Mesendoderm (in vitro differentiated cells): ENCODE measurements at regions not wholly inside any gene's neighbourhood (a gene's known extent, or its start where the extent isn't known, plus 50 kb on each side); places are given as distances from the start of the nearest gene placed in this dataset.

Source experiments
- DNase-seq: peaks from one replicate; pipeline ENCODE4 v3.0.0; 2013
- H2AK5ac ChIP-seq: 2 replicates; pipeline ENCODE4 v1.6.1; 2013; ENCODE audit warnings: low read length, inconsistent platforms
- H2BK120ac ChIP-seq: 2 replicates; pipeline ENCODE4 v1.6.1; 2013; ENCODE audit warnings: low read depth, mild to moderate bottlenecking, low read length, moderate library complexity, mixed read lengths
- H2BK15ac ChIP-seq: replicated peaks from 2 replicates; pipeline ENCODE4 v1.6.1; 2013; ENCODE audit warnings: low read depth, mild to moderate bottlenecking, moderate library complexity
- H2BK5ac ChIP-seq: 2 replicates; pipeline ENCODE4 v1.6.1; 2013; ENCODE audit warnings: low read length, inconsistent platforms
- H3K18ac ChIP-seq: 2 replicates; pipeline ENCODE4 v1.6.1; 2013; ENCODE audit warnings: mild to moderate bottlenecking, low read length, mixed read lengths
- H3K23ac ChIP-seq: one replicate; pipeline ENCODE4 v1.6.1; 2013; ENCODE audit warnings: low read length
- H3K27ac ChIP-seq: 2 replicates; pipeline ENCODE4 v1.5.1; 2013; ENCODE audit warnings: low read depth, mild to moderate bottlenecking, inconsistent platforms, low read length, moderate library complexity
- H3K27me3 ChIP-seq: 2 replicates; pipeline ENCODE4 v1.6.1; 2013; ENCODE audit warnings: low read length, control low read depth, mild to moderate bottlenecking, inconsistent platforms; ENCODE audit not compliant: insufficient read depth, poor library complexity
- H3K36me3 ChIP-seq: 2 replicates; pipeline ENCODE4 v1.6.1; 2013; ENCODE audit warnings: low read length, inconsistent platforms; ENCODE audit not compliant: control insufficient read depth, insufficient read depth
- H3K4ac ChIP-seq: one replicate; pipeline ENCODE4 v1.6.1; 2013; ENCODE audit warnings: low read depth, mild to moderate bottlenecking, low read length, moderate library complexity
- H3K4me1 ChIP-seq: 2 replicates; pipeline ENCODE4 v1.6.1; 2013; ENCODE audit warnings: low read depth, low read length, inconsistent platforms; ENCODE audit not compliant: control insufficient read depth
- H3K4me2 ChIP-seq: 2 replicates; pipeline ENCODE4 v1.6.1; 2013; ENCODE audit warnings: low read length
- H3K4me3 ChIP-seq: 2 replicates; pipeline ENCODE4 v1.5.1; 2013; ENCODE audit warnings: mild to moderate bottlenecking, low read length
- H3K56ac ChIP-seq: one replicate; pipeline ENCODE4 v1.6.1; 2013; ENCODE audit warnings: low read length
- H3K79me1 ChIP-seq: 2 replicates; pipeline ENCODE4 v1.6.1; 2013; ENCODE audit warnings: low read length, inconsistent platforms
- H3K79me2 ChIP-seq: 2 replicates; pipeline ENCODE4 v1.6.1; 2013; ENCODE audit warnings: mild to moderate bottlenecking, low read length; ENCODE audit not compliant: control insufficient read depth, insufficient read depth
- H3K9ac ChIP-seq: 2 replicates; pipeline ENCODE4 v1.6.1; 2013; ENCODE audit warnings: low read length, inconsistent platforms
- H4K5ac ChIP-seq: one replicate; pipeline ENCODE4 v1.6.1; 2013; ENCODE audit warnings: low read length
- H4K8ac ChIP-seq: one replicate; pipeline ENCODE4 v1.6.1; 2013; ENCODE audit warnings: low read depth, mild to moderate bottlenecking, control low read depth, low read length, moderate library complexity
- WGBS: extraction: QIAGEN DNeasy Blood & Tissue Kit; methylation state at CpG from one replicate; pipeline ENCODE4 v1.1.7; 2013; ENCODE audit warnings: low lambda C conversion rate, missing lambda C conversion rate; ENCODE audit not compliant: insufficient coverage; ENCODE audit errors: extremely low coverage; 5-methylcytosine and 5-hydroxymethylcytosine counted together

DNA sequence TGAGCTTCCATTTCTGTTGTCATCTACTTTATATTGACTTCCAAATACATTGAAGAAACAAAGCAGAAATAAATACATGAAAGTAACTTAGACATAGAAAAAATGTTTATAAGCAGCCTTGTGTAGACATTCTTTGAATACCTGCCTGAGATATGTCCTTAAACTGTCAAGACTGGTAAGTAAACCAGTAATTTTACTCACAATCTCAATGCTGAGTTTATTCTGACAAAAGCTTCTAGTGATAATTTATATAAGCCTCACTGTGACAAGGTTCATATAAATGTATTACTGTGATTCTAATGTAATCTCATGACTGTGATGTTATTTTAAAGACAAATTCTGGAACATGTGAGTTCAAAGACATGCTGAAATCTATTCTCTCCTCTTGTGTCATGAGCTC, 516.7 kb upstream of the B3GALT2 start:
- Histone ChIP-seq H3K18ac (no peak overlapping the region), H4K5ac (no peak overlapping the region), H4K8ac (no peak overlapping the region), H2AK5ac (no peak overlapping the region), H2BK15ac (no peak overlapping the region), H3K23ac (no peak overlapping the region), H3K79me2 (no peaks in the 10 kb centered on the region), H3K4me2 (no peak overlapping the region), H3K36me3 (no peaks in the 10 kb centered on the region), H3K9ac (no peak overlapping the region), H3K27ac (no peak overlapping the region), H3K4me3 (no peak overlapping the region), H2BK5ac (no peak overlapping the region), H3K56ac (no peak overlapping the region), H2BK120ac (no peak overlapping the region), H3K79me1 (no peaks in the 10 kb centered on the region), H3K4ac (no peak overlapping the region), H3K27me3 (no peaks in the 10 kb centered on the region), H3K4me1 (no peaks in the 10 kb centered on the region)
- DNase-seq: no peak

DNA sequence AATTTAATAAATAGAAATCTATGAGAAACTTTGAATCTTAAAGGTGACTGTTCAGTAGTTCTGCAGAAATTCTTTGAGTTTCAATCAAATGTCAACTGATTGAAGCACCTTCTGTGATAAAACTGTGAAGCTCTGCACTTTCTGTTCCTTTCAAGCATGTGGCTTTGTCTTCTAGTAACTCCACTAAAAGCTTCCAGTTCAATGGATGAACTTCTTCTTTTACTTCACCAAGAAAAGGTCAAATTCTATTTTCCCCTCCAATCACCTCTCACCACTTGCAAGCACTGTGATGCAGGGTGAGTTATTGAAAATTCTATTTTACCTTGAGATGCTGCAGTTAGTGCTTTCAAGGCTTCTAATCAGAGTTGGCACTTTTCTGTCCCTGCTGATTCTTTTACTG, 515.3 kb upstream of the B3GALT2 start:
- H3K79me2 ChIP-seq: no peaks in the 10 kb centered on the region
- no peak overlapping the region for H3K18ac ChIP-seq
- DNase-seq: no peak
- H2AK5ac ChIP-seq: no peak overlapping the region
- no peak overlapping the region for H2BK120ac ChIP-seq
- no peaks in the 10 kb centered on the region for H3K27me3 ChIP-seq
- no peak overlapping the region for H3K4me3 ChIP-seq
- no peak overlapping the region for H4K5ac ChIP-seq
- no peaks in the 10 kb centered on the region for H3K36me3 ChIP-seq
- no peak overlapping the region for H3K23ac ChIP-seq
- no peak overlapping the region for H3K4ac ChIP-seq
- H3K56ac ChIP-seq: no peak overlapping the region
- H2BK15ac ChIP-seq: no peak overlapping the region
- no peaks in the 10 kb centered on the region for H3K79me1 ChIP-seq
- no peak overlapping the region for H2BK5ac ChIP-seq
- H4K8ac ChIP-seq: peak overlapping the region; percentile 56
- no peaks in the 10 kb centered on the region for H3K4me1 ChIP-seq
- no peak overlapping the region for H3K9ac ChIP-seq
- H3K4me2 ChIP-seq: no peak overlapping the region
- no peak overlapping the region for H3K27ac ChIP-seq

DNA sequence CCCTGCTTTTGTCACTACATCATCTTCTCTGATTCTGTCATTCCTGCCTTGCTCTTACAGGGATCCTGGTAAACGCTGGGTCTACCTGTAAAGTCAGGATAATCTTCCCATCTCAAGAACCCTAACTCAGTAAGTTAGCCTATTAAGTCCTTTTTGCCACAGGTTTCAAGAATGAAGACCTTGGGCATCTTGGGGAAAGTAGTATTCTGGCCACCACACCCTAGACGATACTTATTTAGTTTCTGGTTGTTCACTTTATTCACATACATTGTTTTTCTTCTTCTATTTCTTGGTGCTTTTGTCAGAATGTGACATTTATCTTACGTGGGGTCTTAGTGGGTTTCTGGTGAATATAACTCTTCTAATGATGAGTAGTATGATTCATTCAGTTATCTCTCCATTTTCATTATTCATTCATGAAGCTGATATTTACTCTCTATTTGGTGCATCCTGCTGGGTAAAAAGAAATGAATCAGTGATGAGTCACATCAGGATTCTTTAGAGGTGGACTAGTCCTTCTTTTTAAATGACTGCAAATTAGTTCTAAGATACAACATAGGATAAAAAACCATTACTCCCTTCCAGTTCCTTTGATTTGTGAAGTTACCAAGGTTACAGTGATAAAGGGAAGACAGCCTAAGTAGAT, 514.4 kb upstream of the B3GALT2 start:
- H3K79me2 ChIP-seq: no peaks in the 10 kb centered on the region
- no peak overlapping the region for H3K56ac ChIP-seq
- WGBS: no CpG with 5 or more reads among the region's 3 CpGs
- H3K27ac ChIP-seq: no peak overlapping the region
- H3K4ac ChIP-seq: no peak overlapping the region
- H3K4me2 ChIP-seq: no peak overlapping the region
- no peak overlapping the region for H2BK120ac ChIP-seq
- H3K9ac ChIP-seq: no peak overlapping the region
- no peak overlapping the region for H2BK15ac ChIP-seq
- H3K4me3 ChIP-seq: no peak overlapping the region
- no peak overlapping the region for H4K5ac ChIP-seq
- H2BK5ac ChIP-seq: no peak overlapping the region
- H3K36me3 ChIP-seq: no peaks in the 10 kb centered on the region
- no peaks in the 10 kb centered on the region for H3K27me3 ChIP-seq
- H3K23ac ChIP-seq: no peak overlapping the region
- DNase-seq: peak; percentile 44
- H4K8ac ChIP-seq: peak overlapping the region; percentile 39
- no peaks in the 10 kb centered on the region for H3K4me1 ChIP-seq
- H3K18ac ChIP-seq: no peak overlapping the region
- H3K79me1 ChIP-seq: no peaks in the 10 kb centered on the region
- no peak overlapping the region for H2AK5ac ChIP-seq

DNA sequence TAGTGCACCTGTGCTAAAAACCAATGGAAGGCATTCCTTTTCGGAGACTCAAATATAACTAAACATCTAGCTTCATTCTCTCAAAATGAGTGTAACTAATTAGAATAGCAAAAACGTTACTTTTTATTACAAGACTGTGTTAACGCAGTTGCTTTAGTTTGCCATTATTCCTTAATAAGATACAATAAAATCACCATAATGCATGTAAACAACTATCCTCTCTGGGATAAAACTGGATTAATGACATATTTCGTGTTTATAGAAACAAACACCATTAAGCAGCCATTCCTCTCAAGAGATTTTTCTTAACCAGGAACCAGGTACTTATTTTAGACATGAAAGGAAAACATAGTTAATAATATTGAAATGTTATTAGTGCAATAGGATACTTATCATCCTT, 512.8 kb upstream of the B3GALT2 start:
- Histone ChIP-seq H3K9ac (no peak overlapping the region), H4K5ac (no peak overlapping the region), H3K56ac (no peak overlapping the region), H2AK5ac (no peak overlapping the region), H3K4me3 (no peak overlapping the region), H3K79me2 (no peaks in the 10 kb centered on the region), H3K27ac (no peak overlapping the region), H3K18ac (no peak overlapping the region), H2BK120ac (no peak overlapping the region), H4K8ac (no peak overlapping the region), H3K27me3 (no peaks in the 10 kb centered on the region), H3K4me1 (no peaks in the 10 kb centered on the region), H2BK15ac (no peak overlapping the region), H3K23ac (no peak overlapping the region), H3K4me2 (no peak overlapping the region), H3K79me1 (no peaks in the 10 kb centered on the region), H3K4ac (no peak overlapping the region), H2BK5ac (no peak overlapping the region), H3K36me3 (no peaks in the 10 kb centered on the region)
- WGBS: no CpG with 5 or more reads among the region's 4 CpGs
- DNase-seq: no peak

DNA sequence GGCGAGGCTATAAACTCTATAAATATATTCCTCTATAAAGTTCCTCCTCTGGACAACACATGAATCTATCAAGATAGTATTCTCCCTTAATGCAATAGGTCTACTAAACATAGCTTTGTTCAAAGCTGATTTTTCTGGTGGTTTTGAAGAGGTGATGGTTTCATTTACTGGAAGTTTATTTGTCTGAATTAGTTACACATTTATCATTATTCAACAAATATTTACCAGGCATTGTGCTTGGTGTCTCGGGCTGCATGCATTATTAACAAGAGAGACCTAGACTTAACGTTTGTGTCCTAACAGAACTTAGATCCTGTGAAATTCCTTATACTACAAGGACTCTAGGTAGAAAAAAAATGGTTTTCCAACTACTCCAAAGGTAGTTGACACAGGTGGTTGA, 511.4 kb upstream of the B3GALT2 start:
- no peak overlapping the region for H3K4me2 ChIP-seq
- WGBS: no CpG with 5 or more reads among the region's 3 CpGs
- H4K8ac ChIP-seq: no peak overlapping the region
- no peak overlapping the region for H3K4me3 ChIP-seq
- no peak overlapping the region for H3K18ac ChIP-seq
- H2BK120ac ChIP-seq: no peak overlapping the region
- no peak overlapping the region for H2BK5ac ChIP-seq
- H2AK5ac ChIP-seq: no peak overlapping the region
- H2BK15ac ChIP-seq: no peak overlapping the region
- H3K27ac ChIP-seq: no peak overlapping the region
- H3K27me3 ChIP-seq: no peaks in the 10 kb centered on the region
- no peak overlapping the region for H3K9ac ChIP-seq
- no peak for DNase-seq
- H3K79me2 ChIP-seq: no peaks in the 10 kb centered on the region
- no peak overlapping the region for H3K23ac ChIP-seq
- H4K5ac ChIP-seq: no peak overlapping the region
- no peaks in the 10 kb centered on the region for H3K79me1 ChIP-seq
- H3K36me3 ChIP-seq: no peaks in the 10 kb centered on the region
- H3K4ac ChIP-seq: no peak overlapping the region
- H3K56ac ChIP-seq: no peak overlapping the region
- no peaks in the 10 kb centered on the region for H3K4me1 ChIP-seq

DNA sequence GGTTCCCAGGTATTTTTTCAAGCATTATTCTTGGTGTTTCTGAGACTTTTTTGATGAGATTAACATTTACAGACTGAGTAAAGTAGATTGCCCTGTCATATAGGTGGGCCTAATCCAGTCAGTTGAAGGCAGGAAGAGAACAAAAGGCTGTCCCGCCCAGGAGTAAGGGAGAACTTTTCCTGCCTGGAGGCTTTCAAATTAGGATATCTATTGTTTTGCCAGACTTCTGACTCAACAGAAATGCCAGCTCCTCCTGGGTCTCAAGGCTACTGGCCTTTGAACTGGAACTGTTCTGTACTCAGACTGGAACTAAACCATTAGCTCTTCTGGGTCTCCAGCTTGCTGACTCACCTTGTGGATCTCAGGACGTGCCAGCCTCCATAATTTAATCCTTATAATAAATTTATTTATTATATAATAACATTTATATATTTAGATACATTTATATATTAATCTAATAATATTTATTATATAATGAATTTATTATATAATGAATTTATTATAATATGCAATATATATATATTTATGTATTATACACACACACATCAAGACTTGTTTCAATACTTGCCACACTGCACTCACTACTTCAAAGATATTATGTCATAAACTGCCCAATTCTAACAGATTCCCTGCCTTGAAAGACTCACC, 510.8 kb upstream of the B3GALT2 start:
- Histone ChIP-seq H3K4me2 (no peak overlapping the region), H3K18ac (no peak overlapping the region), H4K8ac (no peak overlapping the region), H2BK5ac (no peak overlapping the region), H3K23ac (no peak overlapping the region), H3K4ac (no peak overlapping the region), H4K5ac (no peak overlapping the region), H2AK5ac (no peak overlapping the region), H3K4me1 (no peaks in the 10 kb centered on the region), H3K27me3 (no peaks in the 10 kb centered on the region), H2BK15ac (no peak overlapping the region), H3K79me2 (no peaks in the 10 kb centered on the region), H3K56ac (no peak overlapping the region), H3K9ac (no peak overlapping the region), H3K36me3 (no peaks in the 10 kb centered on the region), H2BK120ac (no peak overlapping the region), H3K27ac (no peak overlapping the region), H3K79me1 (no peaks in the 10 kb centered on the region), H3K4me3 (no peak overlapping the region)
- peak; percentile 31 for DNase-seq
- WGBS: no CpG with 5 or more reads among the region's 2 CpGs
